Stimulated activated naive CD8-positive, alpha-beta T cell treated with anti-CD3 and anti-CD28 coated beads, Interleukin-15, Interleukin-2, amounts not matched to agents 100 U/mL and 50 U/mL, for 24 hours (primary cell): ENCODE measurements at regions not wholly inside any gene's neighbourhood (a gene's known extent, or its start where the extent isn't known, plus 50 kb on each side); places are given as distances from the start of the nearest gene placed in this dataset.
"Not testable (repeated sequence)": the region's sequence is repeated elsewhere in the genome, so short reads cannot be mapped to it uniquely, and the experiment has no call there.

ENCODE experiments used
- ATAC-seq: fragments of 150-1000 bp; cut with Tn5 transposase; one replicate; pipeline ENCODE4 v1.10.0; 2021
- DNase-seq: peaks from one replicate; pipeline ENCODE4 v3.0.0; 2021

DNA sequence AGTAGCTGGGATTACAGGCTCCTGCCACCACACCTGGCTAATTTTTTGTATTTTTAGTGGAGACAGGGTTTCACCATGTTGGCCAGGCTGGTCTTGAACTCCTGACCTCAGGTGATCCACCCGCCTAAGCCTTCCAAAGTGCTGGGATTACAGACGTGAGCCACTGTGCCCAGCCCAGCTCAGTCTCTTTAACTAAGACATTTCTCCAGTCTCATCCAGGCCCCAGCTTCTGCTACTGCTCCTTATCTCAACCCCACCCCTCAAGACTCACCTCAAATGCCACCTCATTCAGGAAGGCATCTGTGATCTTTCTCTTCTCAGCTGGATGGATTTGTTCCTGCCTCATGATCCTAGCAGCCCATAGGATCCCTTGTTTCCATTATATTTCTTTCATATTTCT lies 85.9 kb upstream of the GRAMD1B start:
- not testable (repeated sequence) for DNase-seq, ATAC-seq

- no peak for ATAC-seq
Measured at GRCh38 chr11:123338997-123339752, 90.9 kb upstream of the GRAMD1B start.

GRCh38 chr11:123338266-123338800 lies 91.7 kb upstream of the GRAMD1B start:
- DNase-seq (no peak), ATAC-seq (peak; percentile 36)

More at GRCh38 chr11:123338997-123339752, 90.9 kb upstream of the GRAMD1B start:
- DNase-seq: no peak

- ATAC-seq (no peak), DNase-seq (no peak)
Measured at GRCh38 chr11:123334925-123335324, 95.1 kb upstream of the GRAMD1B start.

DNA sequence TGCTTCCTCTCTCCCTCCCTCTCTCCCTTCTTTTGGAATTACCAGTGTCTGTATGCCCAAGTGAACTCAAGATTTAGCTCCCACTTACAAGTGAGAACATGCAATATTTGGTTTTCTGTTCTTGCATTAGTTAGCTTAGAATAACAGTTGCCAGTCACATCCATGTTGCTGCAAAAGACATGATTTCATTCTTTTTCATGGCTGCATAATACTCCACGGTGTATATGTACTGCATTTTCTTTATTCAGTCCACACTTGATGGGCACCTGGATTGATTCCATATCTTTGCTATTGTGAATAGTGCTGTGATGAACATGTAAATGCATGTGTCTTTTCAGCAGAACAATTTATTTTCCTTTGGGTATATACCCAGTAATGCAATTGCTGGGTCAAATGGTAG lies 97.5 kb upstream of the GRAMD1B start:
- DNase-seq, ATAC-seq: not testable (repeated sequence)

DNA sequence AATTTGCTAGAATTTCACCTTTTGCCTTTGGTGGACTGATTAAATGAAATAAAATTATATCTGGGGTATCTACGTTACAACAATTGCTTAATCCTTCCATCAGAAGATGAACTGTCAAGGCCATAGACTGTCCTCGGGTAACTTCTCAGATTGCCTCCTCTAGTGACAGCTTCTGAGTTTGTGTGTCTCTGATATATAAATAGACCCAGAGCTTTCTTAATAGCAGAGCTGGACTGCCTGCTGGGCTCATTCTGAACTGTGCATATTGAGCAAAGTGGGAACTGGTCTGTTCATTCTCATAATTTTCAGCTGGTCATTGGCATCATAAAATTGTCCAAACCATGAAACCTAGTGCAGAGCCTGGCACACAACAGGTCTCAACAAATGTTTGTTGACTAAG lies 99.1 kb upstream of the GRAMD1B start:
- DNase-seq: no peak
- ATAC-seq: no peak

DNA sequence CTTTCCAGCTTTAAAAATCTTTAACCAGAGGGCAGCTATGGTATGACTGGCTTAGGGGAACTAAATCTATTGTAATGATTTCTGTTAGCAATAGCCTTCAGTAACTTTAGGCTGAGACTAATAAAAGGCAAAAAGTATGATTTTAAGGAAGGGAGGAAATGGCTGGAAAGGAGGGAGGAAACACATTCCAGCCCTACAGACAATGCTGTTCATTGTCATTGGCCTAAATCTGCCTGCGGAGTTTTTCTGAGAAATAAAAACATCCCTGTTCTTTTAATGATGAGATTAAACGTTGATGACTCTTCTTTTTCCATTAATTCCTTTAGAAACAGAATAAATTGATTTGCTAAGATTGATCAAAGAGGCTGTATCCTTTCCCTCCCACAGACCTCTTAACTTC lies 99.6 kb upstream of the GRAMD1B start:
- no peak for DNase-seq
- ATAC-seq: no peak

DNA sequence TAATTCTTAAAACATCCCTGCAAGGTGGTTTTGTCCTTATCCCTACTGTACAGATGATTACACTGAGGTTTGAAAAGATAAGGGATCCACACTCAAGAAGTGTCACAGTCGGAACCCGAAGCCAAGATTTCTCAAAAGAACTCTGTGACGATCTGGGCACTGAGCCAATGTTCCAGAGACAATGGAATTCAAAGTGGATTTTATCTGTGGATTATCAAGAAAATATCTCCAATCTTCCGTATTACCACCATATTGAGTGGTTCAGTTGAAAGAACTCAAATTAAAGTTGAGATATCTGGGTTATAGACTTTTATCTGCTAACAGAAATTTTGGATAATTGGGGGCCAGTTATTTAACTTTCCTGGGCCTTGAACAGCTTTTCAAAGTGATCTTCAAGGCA lies 100.0 kb upstream of the GRAMD1B start:
- ATAC-seq (no peak), DNase-seq (no peak)

GRCh38 chr11:123328281-123328867 lies 101.7 kb upstream of the GRAMD1B start:
- DNase-seq (no peak), ATAC-seq (no peak)

- no peak for DNase-seq
- ATAC-seq: no peak
Measured at GRCh38 chr11:123325533-123325932, 104.5 kb upstream of the GRAMD1B start.

DNA sequence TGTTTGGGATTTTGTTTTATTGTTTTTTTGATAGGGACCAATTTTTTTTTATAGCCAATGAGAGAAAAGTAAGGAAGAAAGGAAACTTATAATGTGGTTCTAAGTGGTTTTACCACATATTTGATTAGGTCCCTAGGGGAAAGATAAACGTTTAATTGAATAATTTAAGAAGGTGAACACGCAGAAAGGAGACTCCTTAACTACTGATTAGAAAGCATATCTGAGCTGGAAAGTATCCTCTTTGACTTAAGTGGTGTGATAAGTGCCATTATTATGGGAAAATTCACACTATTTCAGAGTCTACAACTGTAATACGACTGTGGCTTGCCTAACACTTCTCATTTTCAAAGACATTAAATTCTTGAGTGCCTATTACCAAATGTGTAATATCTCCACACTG lies 106.5 kb upstream of the GRAMD1B start:
- ATAC-seq (no peak), DNase-seq (no peak)

DNA sequence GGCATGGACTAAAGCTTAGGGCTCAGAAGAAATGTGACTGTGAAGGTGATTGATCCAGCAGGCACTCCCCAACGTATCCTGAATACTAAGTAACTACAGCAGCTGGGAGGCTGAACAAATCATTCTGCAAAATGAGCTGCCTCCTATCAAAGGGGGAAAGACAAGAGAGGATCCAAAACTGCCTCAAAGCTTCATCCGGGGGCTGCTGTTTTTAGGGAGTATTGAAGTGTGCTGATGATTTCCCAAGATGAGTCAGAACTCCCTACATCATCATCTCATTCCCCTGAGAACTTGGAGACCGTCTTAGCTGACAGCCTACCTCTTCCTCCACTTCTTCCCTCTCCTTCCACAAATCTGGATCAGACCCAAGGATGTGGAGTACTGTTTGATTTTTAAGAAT lies 108.4 kb upstream of the GRAMD1B start:
- no peak for DNase-seq

GRCh38 chr11:123318623-123319022 lies 111.4 kb upstream of the GRAMD1B start:
- DNase-seq: no peak

More for the DNA sequence above, 108.4 kb upstream of the GRAMD1B start:
- no peak for ATAC-seq

DNA sequence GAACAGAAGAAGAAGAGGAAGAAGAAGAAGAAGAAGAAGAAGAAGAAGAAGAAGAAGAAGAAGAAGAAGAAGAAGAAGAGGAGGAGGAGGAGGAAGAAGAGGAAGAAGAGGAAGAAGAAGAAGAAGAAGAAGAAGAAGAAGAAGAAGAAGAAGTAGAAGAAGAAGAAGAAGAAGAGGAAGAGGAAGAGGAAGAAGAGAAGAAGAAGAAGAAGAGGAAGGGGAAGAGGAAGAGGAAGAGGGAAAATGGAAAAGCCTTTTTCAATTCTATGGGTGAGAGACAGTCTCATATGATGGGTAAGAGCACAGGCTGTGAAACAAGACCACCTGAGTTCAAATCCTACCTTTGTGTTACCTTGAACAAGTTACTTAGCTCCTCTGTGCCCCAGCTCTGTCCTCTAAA lies 111.9 kb upstream of the GRAMD1B start:
- not testable (repeated sequence) for DNase-seq, ATAC-seq

More at GRCh38 chr11:123318623-123319022, 111.4 kb upstream of the GRAMD1B start:
- ATAC-seq: no peak

DNA sequence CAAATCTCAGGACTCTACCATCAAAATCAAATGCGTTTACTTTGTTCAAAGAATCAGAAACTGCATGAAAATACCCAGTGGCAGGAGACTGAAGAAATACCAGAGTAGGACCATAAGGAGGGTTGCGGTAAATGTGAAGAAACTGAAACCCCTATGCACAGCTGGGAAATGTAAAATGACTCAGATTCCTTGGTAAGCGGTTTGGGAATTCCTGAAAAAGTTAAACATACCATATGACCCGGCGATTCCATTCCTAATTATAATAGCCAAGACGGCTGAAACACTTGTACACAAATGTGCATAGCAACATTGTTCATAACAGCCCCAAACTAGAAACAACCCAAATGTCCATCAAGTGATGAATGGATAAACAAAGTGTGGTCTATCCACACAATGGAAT lies 114.1 kb upstream of the GRAMD1B start:
- DNase-seq: no peak

GRCh38 chr11:123314972-123315371 lies 115.1 kb upstream of the GRAMD1B start:
- DNase-seq (no peak), ATAC-seq (no peak)

More for the DNA sequence above, 114.1 kb upstream of the GRAMD1B start:
- no peak for ATAC-seq

GRCh38 chr11:123313262-123313661 lies 116.8 kb upstream of the GRAMD1B start:
- ATAC-seq (no peak), DNase-seq (no peak)

DNA sequence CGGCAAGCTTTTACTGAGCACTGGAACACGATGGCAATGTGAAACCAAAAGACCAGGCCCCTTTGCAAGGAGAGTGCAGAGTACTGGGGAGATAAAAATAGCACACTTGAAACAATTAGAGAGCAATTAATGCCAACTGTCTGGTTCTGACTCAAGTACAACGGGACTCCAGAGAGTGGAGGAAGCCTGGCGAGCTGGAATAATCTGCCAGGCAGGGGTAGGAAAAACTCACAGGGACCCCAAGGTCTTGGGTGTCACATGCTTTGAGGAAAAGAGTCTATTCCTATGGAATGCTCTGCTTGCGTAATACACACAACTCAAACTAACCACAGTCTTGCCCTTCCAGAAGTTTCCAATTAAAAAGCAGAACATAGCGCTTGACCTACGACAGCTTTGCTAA lies 113.0 kb upstream of the CLMP start:
- ATAC-seq (no peak), DNase-seq (no peak)

- no peak for DNase-seq
- ATAC-seq: no peak
Measured at GRCh38 chr11:123307276-123307675, 112.2 kb upstream of the CLMP start.

- DNase-seq (no peak), ATAC-seq (no peak)
Measured at GRCh38 chr11:123306531-123306930, 111.5 kb upstream of the CLMP start.

GRCh38 chr11:123305601-123306375 lies 110.7 kb upstream of the CLMP start:
- DNase-seq: no peak
- no peak for ATAC-seq

- DNase-seq: no peak
- peak; percentile 9 for ATAC-seq
Measured at GRCh38 chr11:123304828-123305466, 109.9 kb upstream of the CLMP start.
